Peyer's patch (tissue), 4 donors: ENCODE measurements at regions not wholly inside any gene's neighbourhood (a gene's known extent, or its start where the extent isn't known, plus 50 kb on each side); places are given as distances from the start of the nearest gene placed in this dataset.

Experiments
- POLR2A ChIP-seq, 2 donors: fragments of 450-650 bp; IDR thresholded peaks; one replicate each; pipeline ENCODE4 v1.5.1; 2017; ENCODE audit warnings: antibody characterized with exemption in 2 of 2, mild to moderate bottlenecking in 2 of 2, moderate library complexity in 2 of 2
- TF ChIP-seq, protein P1 (sequence below), 6 experiments: fragments of 450-650 bp in 4 of 6; fragments of 200-600 bp in 2 of 6; sonication (generic) in 1 of 6; IDR thresholded peaks; one replicate each; pipeline ENCODE4 v1.5.1; 2017 to 2019; ENCODE audit warnings: antibody characterized with exemption in 6 of 6, mild to moderate bottlenecking in 3 of 6, moderate library complexity in 1 of 6

DNA sequence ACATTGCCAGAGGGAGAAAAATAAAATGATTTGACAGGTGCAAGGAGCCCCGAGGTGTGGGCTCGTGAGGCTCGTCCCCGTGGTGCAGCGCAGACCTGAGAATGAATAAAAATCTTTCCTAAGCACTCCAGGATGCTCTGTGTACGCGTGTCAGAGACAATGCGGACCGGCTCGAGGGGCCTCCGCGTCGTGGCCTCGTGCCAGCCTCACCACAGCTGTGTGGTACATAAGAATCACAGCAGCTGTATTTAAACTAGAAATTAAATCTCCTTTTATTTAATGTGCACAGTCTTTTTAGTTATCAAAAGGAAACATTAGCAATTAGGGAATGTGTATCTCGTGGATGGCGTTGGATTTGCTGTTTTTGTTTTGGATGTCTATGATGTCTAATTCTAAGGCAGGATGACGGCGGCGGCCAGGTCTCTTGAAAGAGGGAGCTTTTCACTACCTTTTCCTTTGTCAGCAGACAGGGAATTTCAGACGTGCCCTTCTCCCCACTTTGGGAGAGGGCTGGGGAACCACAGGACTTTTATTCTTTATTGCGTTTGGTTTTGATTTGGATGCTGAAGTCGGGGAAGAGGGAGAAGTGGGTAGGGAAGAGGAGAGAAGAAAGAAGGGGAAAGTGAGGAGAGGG lies 365.3 kb upstream of the SHH start:
- TF ChIP-seq, protein P1, sequence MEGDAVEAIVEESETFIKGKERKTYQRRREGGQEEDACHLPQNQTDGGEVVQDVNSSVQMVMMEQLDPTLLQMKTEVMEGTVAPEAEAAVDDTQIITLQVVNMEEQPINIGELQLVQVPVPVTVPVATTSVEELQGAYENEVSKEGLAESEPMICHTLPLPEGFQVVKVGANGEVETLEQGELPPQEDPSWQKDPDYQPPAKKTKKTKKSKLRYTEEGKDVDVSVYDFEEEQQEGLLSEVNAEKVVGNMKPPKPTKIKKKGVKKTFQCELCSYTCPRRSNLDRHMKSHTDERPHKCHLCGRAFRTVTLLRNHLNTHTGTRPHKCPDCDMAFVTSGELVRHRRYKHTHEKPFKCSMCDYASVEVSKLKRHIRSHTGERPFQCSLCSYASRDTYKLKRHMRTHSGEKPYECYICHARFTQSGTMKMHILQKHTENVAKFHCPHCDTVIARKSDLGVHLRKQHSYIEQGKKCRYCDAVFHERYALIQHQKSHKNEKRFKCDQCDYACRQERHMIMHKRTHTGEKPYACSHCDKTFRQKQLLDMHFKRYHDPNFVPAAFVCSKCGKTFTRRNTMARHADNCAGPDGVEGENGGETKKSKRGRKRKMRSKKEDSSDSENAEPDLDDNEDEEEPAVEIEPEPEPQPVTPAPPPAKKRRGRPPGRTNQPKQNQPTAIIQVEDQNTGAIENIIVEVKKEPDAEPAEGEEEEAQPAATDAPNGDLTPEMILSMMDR (IDR thresholded peaks at IDR 0.05): no peak
- no peak for TF ChIP-seq POLR2A (IDR thresholded peaks at IDR 0.05)
